ENCODE measurements at regions not wholly inside any gene's neighbourhood (a gene's known extent, or its start where the extent isn't known, plus 50 kb on each side); places are given as distances from the start of the nearest gene placed in this dataset.

GRCh38 chr7:47103498-47104205, 478.3 kb downstream of the TNS3 start:
- no peak for DNase-seq (ENCODE audit: low read depth)
- no peak overlapping the region for H3K4me3 ChIP-seq (ENCODE audit: low read depth, low read length)
- no peak for TF ChIP-seq CTCF (IDR thresholded peaks at IDR 0.05; ENCODE audit: low read depth, low read length, missing control alignments)

- no peak for TF ChIP-seq CTCF (IDR thresholded peaks at IDR 0.05; ENCODE audit: low read depth, low read length, missing control alignments)
- H3K4me3 ChIP-seq (ENCODE audit: low read depth, low read length), result no peak overlapping the region
- no peak for DNase-seq (ENCODE audit: low read depth)
Observed at GRCh38 chr7:47102331-47102841, 479.5 kb downstream of the TNS3 start.

DNA sequence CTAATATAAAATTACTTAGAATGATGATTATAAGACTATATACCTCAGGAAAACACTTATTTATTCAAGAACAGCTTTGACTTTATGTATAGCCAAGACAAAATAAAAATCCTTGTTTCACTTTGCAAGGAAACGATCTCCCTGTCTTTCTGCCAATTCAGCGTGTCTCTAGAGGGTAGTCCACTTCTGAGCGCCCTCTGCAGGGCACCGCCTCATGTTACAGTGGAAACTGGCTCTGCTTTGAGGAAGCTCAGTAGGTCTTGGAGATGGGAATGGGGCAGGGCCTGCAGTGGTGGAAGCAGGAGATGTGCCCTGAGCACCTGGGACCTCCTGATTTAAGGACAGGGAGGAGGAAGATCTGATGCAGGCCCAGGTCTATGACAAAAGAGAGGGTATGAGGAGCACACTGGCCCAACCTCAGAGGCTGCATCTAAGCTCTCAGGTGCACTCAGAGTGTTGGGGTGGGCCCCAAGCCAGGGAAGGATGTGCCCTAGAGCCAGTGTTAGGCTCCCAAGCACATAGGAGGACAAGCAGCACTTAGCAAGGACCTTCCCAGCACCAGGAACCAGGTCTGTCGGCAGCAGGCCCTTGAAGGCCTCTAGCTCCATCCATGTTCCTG, 481.0 kb downstream of the TNS3 start:
- TF ChIP-seq CTCF (IDR thresholded peaks at IDR 0.05; ENCODE audit: low read depth, low read length, missing control alignments), result peak; percentile 57
- no peak overlapping the region for H3K4me3 ChIP-seq (ENCODE audit: low read depth, low read length)
- no peak for DNase-seq (ENCODE audit: low read depth)

DNA sequence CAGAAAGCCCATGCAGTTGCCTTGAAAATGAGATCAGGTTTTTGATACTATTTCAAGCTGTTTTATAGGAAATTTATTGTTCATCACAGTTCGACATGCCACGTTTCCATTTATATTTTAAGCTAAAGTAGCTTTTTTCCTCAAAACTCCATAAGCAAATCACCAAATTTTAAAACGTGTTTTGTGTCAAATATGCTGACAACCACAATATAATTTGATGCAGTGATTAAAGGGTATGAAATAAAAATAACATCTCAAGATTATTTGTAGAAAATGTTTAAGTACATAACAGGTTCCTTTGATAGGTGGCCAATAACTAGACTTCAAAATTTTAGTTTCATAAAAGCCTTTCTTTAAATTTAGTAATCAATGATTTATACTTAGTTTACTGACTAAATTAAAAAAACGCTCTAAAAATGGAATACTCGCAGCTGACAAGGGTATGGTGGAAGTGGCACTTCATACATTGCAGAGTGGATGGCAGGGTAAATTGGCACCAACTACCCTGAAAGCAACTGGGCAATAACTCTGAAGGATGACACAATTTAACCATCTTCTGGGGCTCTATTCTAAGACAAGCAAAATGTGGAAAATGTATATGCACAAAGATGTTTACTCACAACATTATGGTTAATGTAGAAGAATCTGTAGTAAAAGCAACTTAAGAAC, 481.6 kb downstream of the TNS3 start:
- H3K4me3 ChIP-seq (ENCODE audit: low read depth, low read length), result no peak overlapping the region
- DNase-seq (ENCODE audit: low read depth), result no peak
- no peak for TF ChIP-seq CTCF (IDR thresholded peaks at IDR 0.05; ENCODE audit: low read depth, low read length, missing control alignments)

- H3K4me3 ChIP-seq (ENCODE audit: low read depth, low read length), result no peak overlapping the region
- no peak for DNase-seq (ENCODE audit: low read depth)
- TF ChIP-seq CTCF (IDR thresholded peaks at IDR 0.05; ENCODE audit: low read depth, low read length, missing control alignments), result no peak
Observed at GRCh38 chr7:47097431-47097830, 484.5 kb downstream of the TNS3 start.

DNA sequence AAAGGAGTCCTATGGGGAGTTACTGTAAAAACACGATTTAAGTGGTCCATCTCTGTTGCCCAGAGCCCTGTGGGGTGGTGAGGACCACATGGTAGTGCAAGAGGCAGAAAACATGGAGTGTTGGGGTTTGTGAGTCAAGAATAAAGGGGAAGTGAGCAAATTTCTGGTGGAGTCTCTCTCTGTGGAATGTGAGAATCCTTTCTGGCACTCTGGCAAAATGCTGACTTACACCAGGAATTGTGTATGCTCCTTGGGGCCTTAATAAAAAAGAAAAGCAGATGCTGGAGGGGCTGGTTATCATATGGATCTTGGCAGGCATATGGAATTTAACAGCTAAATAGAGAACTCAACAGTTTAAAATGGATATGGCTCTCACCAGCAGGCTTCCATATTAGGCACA, 486.0 kb downstream of the TNS3 start:
- no peak for DNase-seq (ENCODE audit: low read depth)
- no peak for TF ChIP-seq CTCF (IDR thresholded peaks at IDR 0.05; ENCODE audit: low read depth, low read length, missing control alignments)
- no peak overlapping the region for H3K4me3 ChIP-seq (ENCODE audit: low read depth, low read length)
